Fibroblast of the aortic adventitia (primary cell): ENCODE measurements at regions not wholly inside any gene's neighbourhood (a gene's known extent, or its start where the extent isn't known, plus 50 kb on each side); places are given as distances from the start of the nearest gene placed in this dataset.
A peak's percentile ranks its signal among the peaks of the same experiment; 100 is the strongest.

Experiments
- DNase-seq: peaks from one replicate; pipeline ENCODE4 v3.0.0-alpha.2; 2010; ENCODE audit warnings: low read depth
- H3K4me3 ChIP-seq: 2 replicates; pipeline ENCODE4 v1.5.1; 2011; ENCODE audit warnings: low read depth, mild to moderate bottlenecking, control low read depth, low read length, moderate library complexity
- TF ChIP-seq, protein P1 (sequence below): IDR thresholded peaks from 2 replicates; pipeline ENCODE4 v1.5.1; 2011; ENCODE audit warnings: mild to moderate bottlenecking, low read length, control low read depth, inconsistent platforms; ENCODE audit not compliant: insufficient read depth

GRCh38 chr5:143509758-143510221 is 106.3 kb upstream of the NR3C1 start:
- TF ChIP-seq, protein P1, sequence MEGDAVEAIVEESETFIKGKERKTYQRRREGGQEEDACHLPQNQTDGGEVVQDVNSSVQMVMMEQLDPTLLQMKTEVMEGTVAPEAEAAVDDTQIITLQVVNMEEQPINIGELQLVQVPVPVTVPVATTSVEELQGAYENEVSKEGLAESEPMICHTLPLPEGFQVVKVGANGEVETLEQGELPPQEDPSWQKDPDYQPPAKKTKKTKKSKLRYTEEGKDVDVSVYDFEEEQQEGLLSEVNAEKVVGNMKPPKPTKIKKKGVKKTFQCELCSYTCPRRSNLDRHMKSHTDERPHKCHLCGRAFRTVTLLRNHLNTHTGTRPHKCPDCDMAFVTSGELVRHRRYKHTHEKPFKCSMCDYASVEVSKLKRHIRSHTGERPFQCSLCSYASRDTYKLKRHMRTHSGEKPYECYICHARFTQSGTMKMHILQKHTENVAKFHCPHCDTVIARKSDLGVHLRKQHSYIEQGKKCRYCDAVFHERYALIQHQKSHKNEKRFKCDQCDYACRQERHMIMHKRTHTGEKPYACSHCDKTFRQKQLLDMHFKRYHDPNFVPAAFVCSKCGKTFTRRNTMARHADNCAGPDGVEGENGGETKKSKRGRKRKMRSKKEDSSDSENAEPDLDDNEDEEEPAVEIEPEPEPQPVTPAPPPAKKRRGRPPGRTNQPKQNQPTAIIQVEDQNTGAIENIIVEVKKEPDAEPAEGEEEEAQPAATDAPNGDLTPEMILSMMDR: no peak
- H3K4me3 ChIP-seq: no peak overlapping the region
- DNase-seq: no peak

DNA sequence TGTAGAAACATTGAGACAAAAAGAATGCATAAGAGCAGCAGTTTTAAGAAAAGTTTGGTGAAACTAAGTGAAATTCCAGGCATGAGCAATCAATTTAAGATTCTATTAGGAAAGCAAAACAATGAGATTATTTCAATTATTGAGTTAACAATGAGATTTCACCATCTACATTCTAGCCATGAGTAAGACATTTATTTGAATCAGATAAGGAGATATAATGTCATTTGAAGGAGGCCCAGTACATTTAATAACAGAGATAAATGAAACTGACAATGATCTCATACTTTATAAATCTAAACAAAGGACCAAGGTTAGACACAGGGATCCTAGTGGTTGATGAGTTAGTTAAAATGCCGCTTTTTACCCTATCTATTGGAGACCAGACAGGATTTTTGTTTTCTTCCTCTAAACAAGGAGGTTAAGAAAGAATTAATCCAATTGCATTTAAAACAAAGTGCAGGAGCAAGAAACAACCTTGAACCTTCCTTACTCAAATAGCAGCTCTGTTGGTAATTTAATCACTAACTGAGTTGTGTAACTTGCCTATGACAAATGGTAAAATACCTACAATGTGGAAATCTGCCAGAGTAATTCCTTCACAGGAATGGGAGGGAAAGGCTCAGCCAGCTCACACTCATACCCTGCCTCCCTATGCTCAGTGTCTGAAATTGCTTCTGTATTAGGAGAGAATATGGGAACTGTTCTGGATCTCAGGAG is 103.5 kb upstream of the NR3C1 start:
- H3K4me3 ChIP-seq: no peak overlapping the region
- peak; percentile 97 for DNase-seq
- TF ChIP-seq, protein P1: peak; percentile 32

DNA sequence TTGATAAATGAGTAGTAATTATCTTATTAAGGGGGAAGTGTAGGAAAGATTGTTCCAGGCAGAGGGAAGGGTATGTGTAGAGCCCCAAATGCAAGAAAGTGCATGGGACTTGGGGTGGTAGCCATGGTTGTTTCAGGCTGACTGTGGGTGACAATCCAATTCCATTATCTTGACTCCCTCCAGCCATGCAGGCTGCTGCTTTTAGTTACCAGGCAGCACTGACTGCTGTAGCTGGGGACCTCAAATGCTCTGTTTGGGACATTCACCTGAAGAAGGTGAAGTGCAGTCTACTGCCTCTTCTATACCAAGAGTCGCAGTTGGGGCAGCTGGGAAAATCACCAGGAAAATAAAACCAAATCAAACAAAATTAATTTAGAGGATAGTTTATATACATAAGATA is 102.4 kb upstream of the NR3C1 start:
- no peak for DNase-seq
- H3K4me3 ChIP-seq: no peak overlapping the region
- TF ChIP-seq, protein P1: no peak

- H3K4me3 ChIP-seq: no peak overlapping the region
- TF ChIP-seq, protein P1: no peak
- no peak for DNase-seq
Observed at GRCh38 chr5:143505354-143505753, 101.9 kb upstream of the NR3C1 start.

- TF ChIP-seq, protein P1: no peak
- peak; percentile 43 for DNase-seq
- H3K4me3 ChIP-seq: no peak overlapping the region
Observed at GRCh38 chr5:143501310-143502044, 98.0 kb upstream of the NR3C1 start.

GRCh38 chr5:143499480-143500114 is 96.1 kb upstream of the NR3C1 start:
- H3K4me3 ChIP-seq: no peak overlapping the region
- TF ChIP-seq, protein P1: no peak
- peak; percentile 7 for DNase-seq
